ENCODE measurements at regions not wholly inside any gene's neighbourhood (a gene's known extent, or its start where the extent isn't known, plus 50 kb on each side); places are given as distances from the start of the nearest gene placed in this dataset.

GRCh38 chr17:34832376-34832775 is 128.9 kb downstream of the CCT6B start:
- H3K9ac ChIP-seq (ENCODE audit: low read length): no peak overlapping the region
- H4K20me1 ChIP-seq (ENCODE audit: insufficient read depth): no peaks in the 10 kb centered on the region
- no peak overlapping the region for H2AFZ ChIP-seq (ENCODE audit: low read depth, low read length)
- no peaks in the 10 kb centered on the region for H3F3A ChIP-seq (ENCODE audit: insufficient read depth, low read length, poor library complexity, severe bottlenecking)
- TF ChIP-seq MXI1 (conservative IDR thresholded peaks at IDR 0.05; ENCODE audit: poor library complexity, severe bottlenecking) (no peak), POLR2AphosphoS5 (IDR thresholded peaks at IDR 0.05) (no peak), CTCF (IDR thresholded peaks at IDR 0.05; ENCODE audit: poor library complexity, severe bottlenecking) (no peak), TAF1 (IDR thresholded peaks at IDR 0.05; ENCODE audit: low read depth) (no peak), RAD21 (conservative IDR thresholded peaks at IDR 0.05) (no peak)
- H3K9me3 ChIP-seq (ENCODE audit: low read length): no peaks in the 10 kb centered on the region
- no peaks in the 10 kb centered on the region for H3K27me3 ChIP-seq (ENCODE audit: insufficient read depth, low read depth, low read length)
- H3K36me3 ChIP-seq (ENCODE audit: insufficient read depth, low read length): no peaks in the 10 kb centered on the region
- H3K4me2 ChIP-seq (ENCODE audit: low read length): no peak overlapping the region
- no peaks in the 10 kb centered on the region for H3K79me2 ChIP-seq (replicated peaks; ENCODE audit: insufficient read depth, low read length)
- no peak overlapping the region for H3K27ac ChIP-seq (ENCODE audit: low read length)
- no peaks in the 10 kb centered on the region for H3K9me2 ChIP-seq (ENCODE audit: insufficient read depth, low read length)
- H3K4me3 ChIP-seq (ENCODE audit: low read length): no peak overlapping the region

- no peak overlapping the region for H3K27ac ChIP-seq (ENCODE audit: low read length)
- no peak overlapping the region for H3K9ac ChIP-seq (ENCODE audit: low read length)
- no peaks in the 10 kb centered on the region for H3K79me2 ChIP-seq (replicated peaks; ENCODE audit: insufficient read depth, low read length)
- H4K20me1 ChIP-seq (ENCODE audit: insufficient read depth): no peaks in the 10 kb centered on the region
- no peak overlapping the region for H3K4me2 ChIP-seq (ENCODE audit: low read length)
- H3K27me3 ChIP-seq (ENCODE audit: insufficient read depth, low read depth, low read length): no peaks in the 10 kb centered on the region
- no peaks in the 10 kb centered on the region for H3K9me3 ChIP-seq (ENCODE audit: low read length)
- no peaks in the 10 kb centered on the region for H3F3A ChIP-seq (ENCODE audit: insufficient read depth, low read length, poor library complexity, severe bottlenecking)
- no peak overlapping the region for H3K4me3 ChIP-seq (ENCODE audit: low read length)
- no peaks in the 10 kb centered on the region for H3K36me3 ChIP-seq (ENCODE audit: insufficient read depth, low read length)
- no peaks in the 10 kb centered on the region for H3K9me2 ChIP-seq (ENCODE audit: insufficient read depth, low read length)
- H2AFZ ChIP-seq (ENCODE audit: low read depth, low read length): no peak overlapping the region
- no peak for TF ChIP-seq REST (IDR thresholded peaks at IDR 0.05; ENCODE audit: borderline replicate concordance)
- TF ChIP-seq CTCF (IDR thresholded peaks at IDR 0.05; ENCODE audit: poor library complexity, severe bottlenecking): no peak
- TF ChIP-seq MXI1 (conservative IDR thresholded peaks at IDR 0.05; ENCODE audit: poor library complexity, severe bottlenecking): no peak
- no peak for TF ChIP-seq TAF1 (IDR thresholded peaks at IDR 0.05; ENCODE audit: low read depth)
Observed at GRCh38 chr17:34827008-34827407, 134.3 kb downstream of the CCT6B start.

- Histone ChIP-seq H3K27me3 (ENCODE audit: insufficient read depth, low read depth, low read length) (no peaks in the 10 kb centered on the region), H2AFZ (ENCODE audit: low read depth, low read length) (no peak overlapping the region), H3K9ac (ENCODE audit: low read length) (no peak overlapping the region), H3K79me2 (replicated peaks; ENCODE audit: insufficient read depth, low read length) (no peaks in the 10 kb centered on the region), H3K9me2 (ENCODE audit: insufficient read depth, low read length) (no peaks in the 10 kb centered on the region), H3K27ac (ENCODE audit: low read length) (no peak overlapping the region), H3F3A (ENCODE audit: insufficient read depth, low read length, poor library complexity, severe bottlenecking) (no peaks in the 10 kb centered on the region), H4K20me1 (ENCODE audit: insufficient read depth) (no peaks in the 10 kb centered on the region), H3K4me3 (ENCODE audit: low read length) (no peak overlapping the region), H3K9me3 (ENCODE audit: low read length) (no peaks in the 10 kb centered on the region), H3K36me3 (ENCODE audit: insufficient read depth, low read length) (no peaks in the 10 kb centered on the region), H3K4me2 (ENCODE audit: low read length) (no peak overlapping the region)
- TF ChIP-seq RAD21 (conservative IDR thresholded peaks at IDR 0.05): no peak
- TF ChIP-seq EZH2 (IDR thresholded peaks at IDR 0.05; ENCODE audit: borderline replicate concordance, insufficient read depth, low read length, poor library complexity, severe bottlenecking): no peak
- no peak for TF ChIP-seq SMC3 (conservative IDR thresholded peaks at IDR 0.05; ENCODE audit: poor library complexity)
- no peak for TF ChIP-seq MXI1 (conservative IDR thresholded peaks at IDR 0.05; ENCODE audit: poor library complexity, severe bottlenecking)
- no peak for TF ChIP-seq POLR2AphosphoS5 (IDR thresholded peaks at IDR 0.05)
- TF ChIP-seq EP300 (conservative IDR thresholded peaks at IDR 0.05; ENCODE audit: poor library complexity, severe bottlenecking): no peak
- no peak for TF ChIP-seq TAF1 (IDR thresholded peaks at IDR 0.05; ENCODE audit: low read depth)
- no peak for TF ChIP-seq CTCF (IDR thresholded peaks at IDR 0.05; ENCODE audit: poor library complexity, severe bottlenecking)
Observed at GRCh38 chr17:34826332-34826731, 134.9 kb downstream of the CCT6B start.

All from neural cell (in vitro differentiated cells).